ENCODE measurements at regions not wholly inside any gene's neighbourhood (a gene's known extent, or its start where the extent isn't known, plus 50 kb on each side); places are given as distances from the start of the nearest gene placed in this dataset.

- no peak for DNase-seq (ENCODE audit: low read depth in 3 of 3, low spot score in 2 of 3)
Measured at GRCh38 chr1:56199061-56199460, 380.3 kb downstream of the PLPP3 start.

- no peak for DNase-seq (ENCODE audit: low read depth in 3 of 3, low spot score in 2 of 3)
Measured at GRCh38 chr1:56197946-56198345, 381.4 kb downstream of the PLPP3 start.

- DNase-seq (ENCODE audit: low read depth in 3 of 3, low spot score in 2 of 3), result no peak
Measured at GRCh38 chr1:56196839-56197238, 382.5 kb downstream of the PLPP3 start.

- DNase-seq (ENCODE audit: low read depth in 3 of 3, low spot score in 2 of 3), result no peak
Measured at GRCh38 chr1:56194701-56195300, 384.6 kb downstream of the PLPP3 start.

GRCh38 chr1:56193656-56194055 lies 385.7 kb downstream of the PLPP3 start:
- no peak for DNase-seq (ENCODE audit: low read depth in 3 of 3, low spot score in 2 of 3)

GRCh38 chr1:56191369-56191768 lies 388.0 kb downstream of the PLPP3 start:
- DNase-seq (ENCODE audit: low read depth in 3 of 3, low spot score in 2 of 3), result no peak

GRCh38 chr1:56190806-56191365 lies 388.5 kb downstream of the PLPP3 start:
- DNase-seq (ENCODE audit: low read depth in 3 of 3, low spot score in 2 of 3), result no peak

- DNase-seq (ENCODE audit: low read depth in 3 of 3, low spot score in 2 of 3), result no peak
Measured at GRCh38 chr1:56189946-56190805, 389.2 kb downstream of the PLPP3 start.

GRCh38 chr1:56189454-56189853 lies 389.9 kb downstream of the PLPP3 start:
- DNase-seq (ENCODE audit: low read depth in 3 of 3, low spot score in 2 of 3), result no peak

- no peak for DNase-seq (ENCODE audit: low read depth in 3 of 3, low spot score in 2 of 3)
Measured at GRCh38 chr1:56188855-56189254, 390.5 kb downstream of the PLPP3 start.

GRCh38 chr1:56188221-56188620 lies 391.1 kb downstream of the PLPP3 start:
- DNase-seq (ENCODE audit: low read depth in 3 of 3, low spot score in 2 of 3), result no peak

- DNase-seq (ENCODE audit: low read depth in 3 of 3, low spot score in 2 of 3), result no peak
Measured at GRCh38 chr1:56187405-56187804, 392.0 kb downstream of the PLPP3 start.

- no peak for DNase-seq (ENCODE audit: low read depth in 3 of 3, low spot score in 2 of 3)
Measured at GRCh38 chr1:56185493-56185892, 393.9 kb downstream of the PLPP3 start.

GRCh38 chr1:56183151-56183550 lies 396.2 kb downstream of the PLPP3 start:
- DNase-seq (ENCODE audit: low read depth in 3 of 3, low spot score in 2 of 3), result no peak

- DNase-seq (ENCODE audit: low read depth in 3 of 3, low spot score in 2 of 3), result no peak
Measured at GRCh38 chr1:56180520-56181190, 398.7 kb downstream of the PLPP3 start.

- DNase-seq (ENCODE audit: low read depth in 3 of 3, low spot score in 2 of 3), result no peak
Measured at GRCh38 chr1:56179543-56179942, 399.8 kb downstream of the PLPP3 start.

GRCh38 chr1:56175211-56175610 lies 404.2 kb downstream of the PLPP3 start:
- no peak for DNase-seq (ENCODE audit: low read depth in 3 of 3, low spot score in 2 of 3)

GRCh38 chr1:56174176-56174885 lies 405.0 kb downstream of the PLPP3 start:
- DNase-seq (ENCODE audit: low read depth in 3 of 3, low spot score in 2 of 3), result no peak

- DNase-seq (ENCODE audit: low read depth in 3 of 3, low spot score in 2 of 3), result no peak
Measured at GRCh38 chr1:56173736-56174135, 405.6 kb downstream of the PLPP3 start.

GRCh38 chr1:56171670-56172069 lies 407.7 kb downstream of the PLPP3 start:
- no peak for DNase-seq (ENCODE audit: low read depth in 3 of 3, low spot score in 2 of 3)

- DNase-seq (ENCODE audit: low read depth in 3 of 3, low spot score in 2 of 3), result no peak
Measured at GRCh38 chr1:56170784-56171320, 408.5 kb downstream of the PLPP3 start.

Data from right renal cortex interstitium (tissue), 3 donors.